Endothelial cell of umbilical vein (primary cell): ENCODE measurements at regions not wholly inside any gene's neighbourhood (a gene's known extent, or its start where the extent isn't known, plus 50 kb on each side); places are given as distances from the start of the nearest gene placed in this dataset.

ENCODE experiments used
- BruUV-seq: library from RNA; stranded (reverse); fragments of 400-500 nt; replicated peaks from 2 replicates; lab custom pipeline; 2021; lab: Mats Ljungman, UMichigan
- CTCF ChIA-PET: fragments of 300-600, 350-600 bp; sonication (Branson Sonifier 250); formaldehyde crosslinking; loops from one replicate; lab custom pipeline; 2021; ENCODE audit warnings: antibody characterized with exemption, inconsistent platforms; lab: Charles Lee
- POLR2A ChIA-PET: fragments of 300-600, 350-600 bp; sonication (Branson Sonifier 250); formaldehyde crosslinking; loops from one replicate; lab custom pipeline; 2021; ENCODE audit warnings: antibody characterized with exemption, inconsistent platforms; lab: Charles Lee
- DNase-seq: peaks from one replicate; pipeline ENCODE4 v3.0.0-alpha.2; 2011; ENCODE audit warnings: low read depth, low spot score
- FAIRE-seq: peaks from 2 replicates; lab custom pipeline; 2011; peaks lifted over from hg19 to GRCh38; lab: Jason Lieb, UNC
- H2AFZ ChIP-seq: 2 replicates; pipeline ENCODE4 v1.6.0; 2012; ENCODE audit warnings: low read depth, low read length, control low read depth, inconsistent platforms
- H3K27ac ChIP-seq: 2 replicates; pipeline ENCODE4 v1.5.1; 2011; ENCODE audit warnings: low read depth, mild to moderate bottlenecking, control low read depth, low read length, moderate library complexity; ENCODE audit not compliant: insufficient read depth
- H3K27me3 ChIP-seq, 2 experiments: 2 replicates each; pipeline versions ENCODE4 v1.6.0 to v1.6.1; 2011; ENCODE audit warnings: low read length in 2 of 2, mixed read lengths in 1 of 2; ENCODE audit not compliant: control insufficient read depth in 2 of 2, insufficient read depth in 2 of 2
- H3K36me3 ChIP-seq, 2 experiments: 2 replicates in 1 of 2; 3 replicates in 1 of 2; pipeline ENCODE4 v1.5.1; 2011; ENCODE audit warnings: low read length in 2 of 2, mild to moderate bottlenecking in 1 of 2, moderate library complexity in 1 of 2; ENCODE audit not compliant: control insufficient read depth in 2 of 2, insufficient read depth in 2 of 2; ENCODE audit errors: extremely low read depth in 1 of 2
- H3K4me1 ChIP-seq: 3 replicates; pipeline ENCODE4 v1.5.1; 2011; ENCODE audit warnings: mild to moderate bottlenecking, low read length; ENCODE audit not compliant: control insufficient read depth, insufficient read depth; ENCODE audit errors: extremely low read depth
- H3K4me2 ChIP-seq: 2 replicates; pipeline ENCODE4 v1.6.1; 2011; ENCODE audit warnings: low read length, control low read depth, mixed read lengths; ENCODE audit not compliant: insufficient read depth
- H3K4me3 ChIP-seq, 3 experiments: fragments of 200-600 bp in 1 of 3; sonication (generic), shearing (Covaris generic) in 1 of 3; replicated peaks in 1 of 3; 2 replicates each; pipeline ENCODE4 v1.5.1; 2011 to 2016; ENCODE audit warnings: control low read depth in 3 of 3, low read length in 3 of 3, mild to moderate bottlenecking in 2 of 3, inconsistent platforms in 1 of 3, low read depth in 1 of 3, moderate library complexity in 1 of 3; ENCODE audit not compliant: insufficient read depth in 1 of 3
- H3K79me2 ChIP-seq: 2 replicates; pipeline ENCODE4 v1.6.0; 2012; ENCODE audit warnings: low read length, inconsistent platforms; ENCODE audit not compliant: control insufficient read depth, insufficient read depth
- H3K9ac ChIP-seq: replicated peaks from 2 replicates; pipeline ENCODE3; 2011; ENCODE audit warnings: low read length, control low read depth; ENCODE audit not compliant: insufficient read depth; ENCODE audit errors: extremely low read depth
- H3K9me1 ChIP-seq: replicated peaks from 3 replicates; pipeline ENCODE4 v1.6.0; 2011; ENCODE audit warnings: mild to moderate bottlenecking, low read length; ENCODE audit not compliant: control insufficient read depth, insufficient read depth; ENCODE audit errors: extremely low read depth
- H3K9me3 ChIP-seq: replicated peaks from 2 replicates; pipeline ENCODE4 v1.5.1; 2012; ENCODE audit warnings: low read length, inconsistent platforms; ENCODE audit not compliant: control insufficient read depth, insufficient read depth
- H4K20me1 ChIP-seq: replicated peaks from 2 replicates; pipeline ENCODE3; 2011; ENCODE audit warnings: mild to moderate bottlenecking, low read length; ENCODE audit not compliant: control insufficient read depth, insufficient read depth; ENCODE audit errors: extremely low read depth
- CTCF ChIP-seq, 2 donors: IDR thresholded peaks; 1 replicate in 1 of 2; 2 replicates in 1 of 2; pipeline ENCODE4 v1.5.1; 2011; ENCODE audit warnings: low read length in 2 of 2, mild to moderate bottlenecking in 2 of 2, moderate library complexity in 2 of 2, control low read depth in 1 of 2, inconsistent platforms in 1 of 2, low read depth in 1 of 2; ENCODE audit not compliant: insufficient read depth in 1 of 2; ENCODE audit errors: extremely low read depth in 1 of 2
- EZH2 ChIP-seq: IDR thresholded peaks from 2 replicates; pipeline ENCODE4 v1.6.1; 2012; ENCODE audit warnings: borderline replicate concordance, low read depth, mild to moderate bottlenecking, moderate library complexity, low read length, inconsistent platforms; ENCODE audit not compliant: severe bottlenecking
- FOS ChIP-seq: IDR thresholded peaks from 2 replicates; pipeline ENCODE4 v1.6.1; 2011; ENCODE audit warnings: mild to moderate bottlenecking, low read length, moderate library complexity, borderline replicate concordance; ENCODE audit not compliant: insufficient read depth
- GATA2 ChIP-seq: IDR thresholded peaks from 2 replicates; pipeline ENCODE4 v1.7.0; 2011; ENCODE audit warnings: low read depth, mild to moderate bottlenecking, moderate library complexity, mixed read lengths, low read length; ENCODE audit not compliant: insufficient read length, insufficient read depth
- JUN ChIP-seq: IDR thresholded peaks from 2 replicates; pipeline ENCODE4 v1.6.1; 2011; ENCODE audit warnings: borderline replicate concordance, low read depth; ENCODE audit not compliant: insufficient read length, insufficient read depth
- MAX ChIP-seq: IDR thresholded peaks from 2 replicates; pipeline ENCODE4 v1.6.1; 2011; ENCODE audit not compliant: insufficient read depth, insufficient read length
- MYC ChIP-seq: IDR thresholded peaks from one replicate; pipeline ENCODE4 v1.6.1; 2011; ENCODE audit warnings: mild to moderate bottlenecking, low read depth, low read length
- POLR2A ChIP-seq: IDR thresholded peaks from 2 replicates; pipeline ENCODE4 v1.6.1; 2012; ENCODE audit warnings: low read depth, mild to moderate bottlenecking, control low read depth, low read length
- POLR2AphosphoS5 ChIP-seq: IDR thresholded peaks from 2 replicates; pipeline ENCODE4 v1.6.1; 2012; ENCODE audit warnings: low read depth, mild to moderate bottlenecking, control low read depth, low read length, moderate library complexity; ENCODE audit not compliant: insufficient read depth
- dilution Hi-C: fragments of 300-500 bp; cut with MboI; formaldehyde crosslinking; loops from one replicate; pipeline ENCODE4 v1.15.0; 2019; ENCODE audit warnings: low sequenced_read_pairs; ENCODE audit not compliant: extremely low pct_ligation_motif_present
- intact Hi-C: fragments of 100-400 bp; cut with micrococcal nuclease; formaldehyde crosslinking; loops from one replicate; pipeline ENCODE4 v1.10.0; 2022

- H3K27ac ChIP-seq, result no peak overlapping the region
- H4K20me1 ChIP-seq, result no peaks in the 10 kb centered on the region
- no peak overlapping the region for H3K4me2 ChIP-seq
- FAIRE-seq (no peak), DNase-seq (no peak)
- ChIA-PET CTCF (no interaction called here), POLR2A (no interaction called here)
- no peak overlapping the region for H2AFZ ChIP-seq
- H3K4me1 ChIP-seq, result no peaks in the 10 kb centered on the region
- no peaks in the 10 kb centered on the region for H3K36me3 ChIP-seq
- H3K9me1 ChIP-seq, result no peaks in the 10 kb centered on the region
- dilution Hi-C loops (no loop called here), intact Hi-C loops (no loop called here)
- H3K79me2 ChIP-seq, result no peaks in the 10 kb centered on the region
- H3K9ac ChIP-seq, result no peak overlapping the region
- TF ChIP-seq POLR2A, result no peak
- TF ChIP-seq MYC, result no peak
- TF ChIP-seq MAX, result no peak
- no peak for TF ChIP-seq POLR2AphosphoS5
- TF ChIP-seq JUN, result no peak
- TF ChIP-seq CTCF (IDR thresholded peaks at IDR 0.05; ENCODE audit: extremely low read depth in 1 of 2, insufficient read depth in 1 of 2, low read depth in 1 of 2, low read length in 2 of 2), result no peak
- no peak for TF ChIP-seq FOS
- no peak for TF ChIP-seq EZH2
- no peak for TF ChIP-seq GATA2
- H3K27me3 ChIP-seq, result no peaks in the 10 kb centered on the region
- H3K4me3 ChIP-seq, result no peak overlapping the region
- no peaks in the 10 kb centered on the region for H3K9me3 ChIP-seq
- no TSS peak for BruUV-seq
Observed at GRCh38 chr12:40577834-40578233, 114.4 kb upstream of the CNTN1 start.
